ENCODE measurements at regions not wholly inside any gene's neighbourhood (a gene's known extent, or its start where the extent isn't known, plus 50 kb on each side); places are given as distances from the start of the nearest gene placed in this dataset.

- ChIA-PET CTCF (interaction anchor here (0.9 to 2.3 kb wide), 2 partner anchors 134 to 261 kb away, joined by 3 to 10 read pairs; no protein-coding TSS in a partner anchor), POLR2A (no interaction called here)
- peaks cover 3% of the 10 kb centered on the region for H3K27me3 Mint-ChIP-seq
These were observed 162.2 kb upstream of the CHST15 start for GRCh38 chr10:124255556-124255955.

GRCh38 chr10:124254490-124254889 is 161.1 kb upstream of the CHST15 start:
- intact Hi-C loops (cut with micrococcal nuclease): loop anchor here (10.0 kb wide), 1 partner anchor 130 kb away; no protein-coding TSS in a partner anchor
- POLR2A ChIA-PET: no interaction called here
- Mint-ChIP-seq H3K9me3 (no peaks in the 10 kb centered on the region), H3K27me3 (peaks cover 3% of the 10 kb centered on the region), H3K27ac (no peak overlapping the region), H3K4me1 (ENCODE audit: low read depth) (no peaks in the 10 kb centered on the region), H3K4me3 (no peak overlapping the region), H3K36me3 (ENCODE audit: low read depth) (no peaks in the 10 kb centered on the region)
- ATAC-seq (no peak), DNase-seq (no peak)
- CTCF ChIA-PET: interaction anchor here (2.3 kb wide), 1 partner anchor 135 kb away, joined by 10 read pairs; no protein-coding TSS in a partner anchor
- TF ChIP-seq CTCF (IDR thresholded peaks at IDR 0.05): no peak

More at GRCh38 chr10:124255556-124255955, 162.2 kb upstream of the CHST15 start:
- no peak for DNase-seq
- Mint-ChIP-seq H3K4me3 (no peak overlapping the region), H3K36me3 (ENCODE audit: low read depth) (no peaks in the 10 kb centered on the region), H3K27ac (no peak overlapping the region), H3K4me1 (ENCODE audit: low read depth) (no peaks in the 10 kb centered on the region), H3K9me3 (no peaks in the 10 kb centered on the region)
- intact Hi-C loops (cut with micrococcal nuclease): loop anchor here (10.0 kb wide), 1 partner anchor 129 kb away; no protein-coding TSS in a partner anchor
- ATAC-seq: no peak
- TF ChIP-seq CTCF (IDR thresholded peaks at IDR 0.05): no peak

- no peak for TF ChIP-seq CTCF (IDR thresholded peaks at IDR 0.05)
- ATAC-seq (no peak), DNase-seq (no peak)
- no peak overlapping the region for H3K27ac Mint-ChIP-seq
- H3K9me3 Mint-ChIP-seq: no peaks in the 10 kb centered on the region
- ChIA-PET POLR2A (no interaction called here), CTCF (interaction anchor here (2.2 to 2.5 kb wide), 3 partner anchors 10 to 258 kb away, joined by 9 to 14 read pairs (median 13); no protein-coding TSS in a partner anchor)
- no peak overlapping the region for H3K4me3 Mint-ChIP-seq
- H3K27me3 Mint-ChIP-seq: peaks cover 3% of the 10 kb centered on the region
- H3K4me1 Mint-ChIP-seq (ENCODE audit: low read depth): no peaks in the 10 kb centered on the region
- intact Hi-C loops (cut with micrococcal nuclease): loop anchor here (10.0 kb wide), 1 partner anchor 132 kb away; no protein-coding TSS in a partner anchor
- H3K36me3 Mint-ChIP-seq (ENCODE audit: low read depth): no peaks in the 10 kb centered on the region
These were observed 159.6 kb upstream of the CHST15 start for GRCh38 chr10:124253006-124253405.

- ChIA-PET CTCF (interaction anchor here (2.2 to 2.5 kb wide), 3 partner anchors 11 to 257 kb away, joined by 9 to 14 read pairs (median 13); no protein-coding TSS in a partner anchor), POLR2A (no interaction called here)
- Mint-ChIP-seq H3K27me3 (peaks cover 3% of the 10 kb centered on the region), H3K4me3 (no peak overlapping the region), H3K9me3 (no peaks in the 10 kb centered on the region), H3K27ac (no peak overlapping the region), H3K4me1 (ENCODE audit: low read depth) (no peaks in the 10 kb centered on the region), H3K36me3 (ENCODE audit: low read depth) (no peaks in the 10 kb centered on the region)
- TF ChIP-seq CTCF (IDR thresholded peaks at IDR 0.05): no peak
- ATAC-seq: no peak
- no peak for DNase-seq
- intact Hi-C loops (cut with micrococcal nuclease): loop anchor here (10.0 kb wide), 1 partner anchor 133 kb away; no protein-coding TSS in a partner anchor
These were observed 158.8 kb upstream of the CHST15 start for GRCh38 chr10:124252097-124252715.

Measured in activated CD8-positive, alpha-beta T cell treated with anti-CD3 and anti-CD28 coated beads for 36 hours (primary cell).